Frontal cortex (tissue), 1 donor: ENCODE measurements at regions not wholly inside any gene's neighbourhood (a gene's known extent, or its start where the extent isn't known, plus 50 kb on each side); places are given as distances from the start of the nearest gene placed in this dataset. TPM values are rescaled to one million over a fixed set of nuclear protein-coding genes. Genes with fewer than 3 reads are reported as not detected.

Experiments
- small RNA-seq: library from RNA; depleted of rRNA; stranded (forward); fragments of <200 nt; gene quantifications from one replicate; pipeline ENCODE3, GENCODE V24; 2014

Small RNA genes in the stretch of these regions (small RNA-seq; reads per million reads assigned to genes)
- not detected for gene AC234064.1
